HG02588 (cell line): ENCODE measurements at regions not wholly inside any gene's neighbourhood (a gene's known extent, or its start where the extent isn't known, plus 50 kb on each side); places are given as distances from the start of the nearest gene placed in this dataset.
"Not testable (repeated sequence)": the region's sequence is repeated elsewhere in the genome, so short reads cannot be mapped to it uniquely, and the experiment has no call there.

Experiments
- ATAC-seq: cut with Tn5 transposase; IDR thresholded peaks from one replicate; pipeline ENCODE4 v1.9.1; 2021; ENCODE audit warnings: mild to moderate bottlenecking, moderate library complexity; ENCODE audit not compliant: unreplicated experiment

DNA sequence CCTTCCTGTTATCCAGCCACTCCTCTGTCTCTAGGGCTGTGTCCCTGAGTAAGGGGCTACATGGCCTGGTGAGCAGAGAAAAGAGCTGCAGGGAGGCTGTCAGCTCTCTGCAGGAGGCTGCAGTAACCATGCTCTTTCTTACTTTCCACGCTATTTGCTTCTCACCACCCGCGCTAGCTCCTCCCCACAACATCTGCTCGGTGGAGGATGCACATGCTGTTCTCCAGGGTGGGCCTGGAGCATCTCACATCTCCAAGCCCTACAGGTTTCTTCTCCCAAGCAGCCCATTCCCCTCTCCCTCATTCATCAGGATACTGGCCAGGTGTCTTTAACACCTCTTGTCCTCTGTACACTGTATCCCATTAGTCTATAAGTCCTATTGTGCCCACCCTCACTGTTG is 103.8 kb downstream of the IER5 start:
- no peak for ATAC-seq

DNA sequence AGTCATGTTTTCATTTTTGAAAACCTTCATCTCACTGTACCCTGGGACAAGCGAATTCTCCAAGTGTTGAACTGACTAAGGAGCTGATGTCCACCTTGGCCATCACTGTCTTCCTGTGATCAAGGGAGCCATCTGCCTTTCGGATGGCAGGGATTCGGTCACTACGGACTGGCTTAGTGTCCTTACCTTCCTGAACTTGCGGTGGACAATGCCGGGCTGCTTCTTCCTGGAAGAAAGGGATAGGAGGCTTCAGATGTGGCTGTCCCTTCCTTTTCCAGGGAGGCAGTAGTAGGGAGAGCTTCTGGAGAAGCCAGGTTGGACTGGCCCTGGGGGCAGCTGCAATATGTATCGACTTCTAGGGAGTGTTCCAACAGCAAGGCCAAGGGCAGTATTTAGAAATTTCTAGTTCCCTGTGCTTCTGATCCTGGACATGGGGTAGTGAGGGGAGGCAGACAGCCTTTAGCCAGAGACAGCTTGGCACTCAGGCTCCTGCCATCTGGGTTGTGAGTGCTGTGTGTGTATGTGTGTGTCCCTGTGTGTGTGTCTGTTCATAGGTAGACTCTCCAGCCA is 114.6 kb downstream of the IER5 start:
- ATAC-seq, result no peak

DNA sequence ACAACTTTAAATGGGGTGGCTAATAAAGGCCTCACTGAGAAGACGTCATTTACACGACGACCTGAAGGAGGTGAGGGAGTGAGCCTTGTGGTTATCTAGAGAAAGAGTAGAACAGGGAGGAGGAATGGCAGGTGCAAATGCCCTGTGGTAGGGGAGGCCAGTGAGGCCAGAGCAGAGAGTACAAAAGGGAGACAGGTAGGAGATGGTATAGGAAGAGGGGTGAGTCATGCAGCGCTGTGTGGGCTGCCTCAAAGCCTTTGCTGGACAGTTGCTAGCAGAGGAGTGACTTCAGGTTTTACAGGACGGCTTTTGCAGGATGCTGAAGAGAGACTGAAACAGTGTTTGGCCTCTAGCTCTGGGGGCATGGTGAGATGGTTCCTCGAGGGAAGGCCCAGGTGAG is 116.0 kb downstream of the IER5 start:
- ATAC-seq, result no peak

DNA sequence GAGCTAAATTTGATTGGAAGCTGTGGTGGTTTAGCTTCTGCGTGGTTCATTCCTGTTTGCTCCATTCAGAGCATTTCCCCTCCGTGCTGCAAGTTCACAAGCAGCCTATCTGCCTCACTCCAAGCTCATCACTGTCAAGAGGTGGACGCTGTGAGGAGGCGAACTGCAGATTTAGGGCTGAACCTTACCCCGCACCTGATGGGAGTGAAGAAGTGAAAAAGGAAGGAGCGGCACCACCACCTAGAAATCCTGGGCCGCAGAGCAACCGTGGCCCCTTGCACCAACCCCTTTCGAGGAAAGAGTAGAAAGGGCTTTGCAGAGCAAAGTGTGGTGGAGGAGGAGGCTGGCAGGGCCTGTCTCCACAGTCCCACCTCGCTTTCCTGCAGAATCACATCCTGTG is 117.4 kb downstream of the IER5 start:
- no peak for ATAC-seq

DNA sequence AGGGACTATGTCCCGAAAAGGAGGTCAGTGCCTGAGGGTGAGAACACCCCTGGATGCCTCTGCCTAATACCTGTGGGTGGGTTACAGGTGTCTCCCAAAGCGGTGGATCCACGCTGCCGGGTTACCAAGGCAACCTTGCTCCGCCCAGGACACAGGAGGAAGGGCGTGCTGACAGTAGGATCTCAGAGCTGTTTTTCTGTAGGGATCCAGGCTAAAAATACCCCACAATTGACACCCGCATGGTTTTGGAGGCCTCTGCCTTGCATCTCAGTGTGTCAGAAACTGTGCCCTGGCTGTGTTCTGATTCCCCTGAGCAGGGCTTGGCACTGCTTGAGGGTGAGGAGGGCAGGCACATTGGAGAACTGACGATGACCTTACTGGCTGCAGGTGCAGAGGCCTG is 118.0 kb downstream of the IER5 start:
- ATAC-seq, result no peak

DNA sequence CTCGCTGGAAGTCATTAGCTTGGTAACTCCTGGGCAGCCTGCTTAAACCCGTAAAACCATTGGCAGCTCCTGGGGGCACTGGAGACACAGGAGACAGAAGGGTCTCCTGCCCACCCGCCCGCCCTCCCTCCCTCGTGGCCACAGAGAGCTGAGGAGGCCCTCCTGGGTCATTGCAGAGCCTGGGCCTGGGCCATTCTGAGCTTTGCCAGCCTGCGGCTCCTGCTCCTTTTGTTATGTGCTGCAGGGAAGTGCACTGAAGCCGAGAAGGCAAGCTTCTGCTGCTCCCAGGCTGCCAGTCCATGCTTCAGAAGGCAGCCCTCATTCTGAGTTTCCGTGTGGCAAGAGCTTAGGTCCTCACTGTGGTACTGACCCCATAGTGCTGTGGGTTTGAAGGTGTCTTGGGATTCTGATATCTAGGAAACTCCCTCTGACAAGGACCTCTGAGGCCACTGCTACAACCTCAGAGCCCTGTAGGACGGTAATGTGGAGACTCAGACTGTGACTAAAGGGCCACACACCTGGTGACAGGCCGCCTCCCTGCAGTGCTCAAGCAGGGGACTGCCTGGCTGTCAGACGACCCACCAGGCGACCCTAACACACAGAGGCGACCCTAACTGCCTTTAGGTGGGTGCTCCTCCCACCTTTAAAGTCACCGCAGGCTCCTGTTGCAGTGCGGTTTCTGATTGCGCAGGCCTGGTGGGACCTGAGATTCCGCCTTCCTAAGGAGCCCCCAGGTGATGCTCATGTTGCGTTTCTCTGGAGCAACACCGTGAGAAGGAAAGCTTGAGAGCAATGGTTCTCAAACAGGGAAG is 118.7 kb downstream of the IER5 start:
- no peak for ATAC-seq

DNA sequence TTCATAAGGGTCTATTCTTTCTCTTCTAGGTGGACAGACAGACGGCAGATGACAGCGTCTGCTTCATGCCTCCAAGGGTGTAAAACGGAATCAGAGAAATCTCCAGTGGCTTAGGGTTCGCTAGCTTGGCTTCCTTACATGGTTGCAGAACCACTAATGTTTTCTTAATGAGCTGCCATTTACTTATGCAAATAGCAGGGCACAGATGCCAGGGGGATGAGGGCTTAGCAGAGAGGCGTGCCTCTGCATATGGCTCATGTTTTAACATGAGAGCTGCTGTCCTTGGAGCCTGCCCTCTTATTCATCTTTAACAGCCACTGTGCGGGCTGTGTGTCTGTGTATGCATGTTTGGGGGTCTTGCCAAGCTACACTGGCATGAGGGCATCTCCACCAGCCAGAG is 119.6 kb downstream of the IER5 start:
- ATAC-seq, result no peak

DNA sequence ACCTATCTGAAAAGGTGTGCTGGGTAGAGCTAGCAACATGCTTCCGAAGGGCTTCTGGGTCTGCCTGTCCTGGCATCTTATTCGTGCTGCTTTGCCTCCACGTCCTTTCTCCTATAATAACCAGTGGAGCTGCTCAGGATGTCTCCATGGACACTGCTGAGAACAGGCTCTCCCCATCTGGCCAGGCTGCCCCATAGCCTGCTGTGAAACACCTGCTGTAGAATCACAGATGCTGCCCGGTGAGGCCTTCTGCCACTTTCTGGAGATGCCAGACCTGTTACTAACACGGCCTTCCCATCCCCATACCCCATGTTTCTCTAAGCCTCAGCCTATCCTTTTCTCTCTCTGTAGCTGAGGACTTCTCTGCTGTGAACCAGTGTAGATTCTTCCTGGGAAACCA is 120.5 kb downstream of the IER5 start:
- ATAC-seq, result no peak

DNA sequence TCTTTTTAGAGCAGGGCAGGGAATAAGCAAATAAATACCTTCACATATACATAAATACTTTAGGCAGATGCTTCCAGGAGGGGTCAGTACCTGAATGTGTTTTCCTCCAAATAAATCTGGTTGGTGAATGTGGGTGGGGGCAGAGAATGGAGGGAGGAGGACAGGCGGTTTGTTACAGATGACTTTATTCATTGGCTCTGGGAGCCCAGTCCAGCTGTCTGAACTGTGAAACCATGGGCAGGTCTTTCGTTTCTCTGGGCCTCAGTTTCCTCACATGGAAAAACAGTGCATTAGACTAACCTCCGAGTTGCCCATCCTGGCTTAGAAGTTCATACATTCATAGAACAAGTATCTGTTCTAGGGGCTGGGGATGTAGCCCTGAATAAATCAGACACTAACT is 124.6 kb downstream of the IER5 start:
- ATAC-seq, result no peak

DNA sequence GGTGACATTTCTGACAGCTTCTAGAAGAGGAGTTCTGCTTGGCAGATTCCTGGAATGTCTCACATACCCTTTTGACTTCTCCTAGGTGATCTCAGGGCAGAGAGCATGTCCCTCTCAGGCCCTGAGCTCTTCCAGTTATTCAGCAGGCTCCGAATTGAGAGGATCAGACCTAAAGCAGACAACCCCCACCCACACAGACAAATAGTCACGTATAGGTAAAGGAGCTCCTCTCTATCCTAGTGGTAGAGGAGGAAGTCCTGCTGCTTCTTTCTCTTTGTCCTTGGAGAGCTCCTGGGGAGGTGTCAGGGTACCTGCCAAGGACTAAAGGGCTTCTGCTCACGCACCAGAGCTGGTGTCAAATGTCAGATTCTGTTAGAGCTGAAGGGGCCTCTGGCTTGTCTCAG is 128.1 kb downstream of the IER5 start:
- ATAC-seq, result no peak

DNA sequence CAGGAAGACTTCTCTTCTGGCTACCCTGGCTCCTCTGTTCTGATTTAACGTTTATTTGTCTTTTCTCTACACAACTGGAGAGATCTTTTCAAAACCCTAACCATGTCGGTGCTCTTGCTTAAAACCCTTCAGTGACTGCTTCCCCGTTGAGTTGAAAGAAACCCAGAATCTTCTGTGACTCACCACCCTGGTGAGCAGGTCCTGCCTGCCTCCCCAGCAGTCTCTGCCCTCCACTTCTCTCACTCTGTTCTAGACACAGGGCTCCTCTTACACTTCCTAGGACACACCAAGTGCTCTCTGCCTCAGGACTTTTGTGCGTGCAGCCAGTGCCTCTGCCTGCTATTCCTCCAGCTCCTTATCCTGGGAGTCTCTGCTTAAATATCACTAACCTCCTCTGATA is 131.4 kb downstream of the IER5 start:
- ATAC-seq, result no peak

DNA sequence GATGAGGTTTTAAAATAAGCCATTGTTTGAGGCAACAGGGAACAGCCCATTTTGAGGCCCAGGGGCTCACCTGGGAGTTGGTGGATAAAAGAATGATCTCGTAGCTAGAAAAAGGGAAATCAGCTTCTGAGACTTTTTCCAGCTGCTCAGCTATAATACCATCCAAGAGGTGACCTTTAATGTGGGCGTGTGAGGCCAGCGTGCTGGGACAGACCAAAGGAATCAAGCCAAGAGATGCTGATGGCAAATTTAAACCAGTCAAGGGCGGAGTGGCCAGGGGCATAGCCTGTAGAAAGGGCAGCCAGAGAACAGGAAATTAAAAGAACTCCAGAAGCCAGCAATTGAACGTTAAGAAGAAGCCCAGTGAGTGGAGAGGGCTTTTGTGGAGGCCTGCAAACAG is 132.6 kb downstream of the IER5 start:
- ATAC-seq, result no peak

DNA sequence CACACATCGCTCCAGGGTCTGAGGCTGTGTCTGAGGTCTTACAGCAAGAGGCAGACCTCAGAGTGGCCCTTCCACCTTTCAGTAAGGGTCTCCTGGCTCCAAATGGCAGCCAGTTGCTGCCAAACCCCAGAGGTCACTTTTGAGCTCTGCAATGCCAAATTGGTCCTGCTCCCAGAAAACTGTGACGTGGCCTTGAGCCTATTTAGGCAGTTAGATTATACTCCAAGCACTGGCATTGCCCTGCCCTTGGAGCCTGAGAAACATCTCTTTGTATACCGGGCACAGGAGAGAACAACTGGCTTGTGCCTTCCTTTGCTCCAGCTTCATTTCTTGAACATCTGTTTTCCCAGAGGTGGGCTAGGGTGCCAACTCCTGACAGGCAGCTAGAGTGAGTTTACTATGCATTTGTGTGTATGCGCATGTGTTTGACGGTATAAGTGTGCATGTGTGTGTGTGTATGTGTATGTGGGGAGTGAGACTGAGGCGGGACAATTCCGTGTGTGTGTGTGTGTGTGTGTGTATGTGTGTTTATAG is 134.5 kb downstream of the IER5 start:
- no peak for ATAC-seq

DNA sequence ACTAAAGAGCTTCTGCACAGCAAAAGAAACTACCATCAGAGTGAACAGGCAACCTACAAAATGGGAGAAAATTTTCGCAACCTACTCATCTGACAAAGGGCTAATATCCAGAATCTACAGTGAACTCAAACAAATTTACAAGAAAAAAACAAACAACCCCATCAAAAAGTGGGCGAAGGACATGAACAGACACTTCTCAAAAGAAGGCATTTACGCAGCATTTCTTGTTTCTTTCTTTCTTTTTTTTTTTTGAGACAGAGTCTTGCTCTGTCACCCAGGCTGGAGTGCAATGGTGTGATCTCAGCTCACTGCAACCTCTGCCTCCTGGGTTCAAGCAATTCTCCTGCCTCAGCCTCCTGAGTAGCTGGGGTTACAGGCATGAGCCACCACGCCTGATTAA is 138.2 kb downstream of the IER5 start:
- not testable (repeated sequence) for ATAC-seq

DNA sequence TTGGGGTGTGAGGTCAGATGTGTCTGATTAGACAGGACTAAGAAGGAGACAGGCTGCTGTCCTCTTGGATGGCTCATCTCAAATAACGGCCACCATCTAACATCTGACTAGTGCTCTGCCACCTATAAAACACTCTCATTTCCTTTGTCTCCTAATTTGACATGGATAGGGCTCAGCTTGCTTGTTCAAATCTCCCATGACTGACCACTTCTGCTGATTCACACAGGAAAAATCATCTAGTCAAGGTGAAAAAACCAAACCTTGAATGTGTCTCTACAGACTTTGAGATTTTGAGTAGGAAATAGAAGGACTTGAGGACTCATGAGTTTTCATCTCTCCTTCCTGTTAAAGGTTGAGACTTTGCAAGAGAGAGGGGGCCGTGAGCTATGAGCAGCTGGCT is 150.6 kb downstream of the IER5 start:
- no peak for ATAC-seq

DNA sequence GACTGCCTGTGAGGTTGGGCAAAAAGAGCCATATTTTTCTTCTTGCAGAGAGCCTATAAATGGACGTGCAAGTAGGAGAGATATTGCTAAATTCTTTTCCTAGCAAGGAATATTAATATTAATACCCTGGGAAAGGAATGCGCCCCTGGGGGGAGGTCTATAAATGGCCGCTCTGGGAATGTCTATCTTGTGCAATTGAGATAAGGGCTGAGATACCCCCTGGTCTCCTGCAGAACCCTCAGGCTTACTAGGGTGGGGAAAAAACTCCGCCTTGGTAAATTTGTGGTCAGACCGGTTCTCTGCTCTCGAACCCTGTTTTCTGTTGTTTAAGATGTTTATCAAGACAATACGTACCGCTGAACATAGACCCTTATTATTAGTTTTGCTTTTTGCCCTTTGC is 157.8 kb downstream of the IER5 start:
- ATAC-seq, result not testable (repeated sequence)

DNA sequence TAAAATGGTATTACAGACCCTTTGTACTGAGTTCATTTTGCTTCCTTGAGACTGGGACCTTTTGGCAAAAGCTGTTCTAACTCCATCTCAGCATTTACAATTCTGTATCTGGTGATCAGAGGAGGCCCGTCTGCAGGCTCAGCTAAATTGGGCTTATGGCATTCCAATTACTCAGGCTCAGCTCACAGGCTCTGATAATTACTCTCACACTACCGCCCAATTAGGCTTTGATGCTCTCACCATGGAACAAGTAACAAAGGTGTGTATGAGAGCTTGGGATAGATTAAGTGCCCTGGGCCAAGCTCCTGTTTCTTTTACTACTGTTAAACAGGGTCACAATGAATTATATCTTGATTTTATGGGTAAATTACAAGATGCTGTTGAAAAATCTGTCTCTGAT is 159.9 kb downstream of the IER5 start:
- not testable (repeated sequence) for ATAC-seq

DNA sequence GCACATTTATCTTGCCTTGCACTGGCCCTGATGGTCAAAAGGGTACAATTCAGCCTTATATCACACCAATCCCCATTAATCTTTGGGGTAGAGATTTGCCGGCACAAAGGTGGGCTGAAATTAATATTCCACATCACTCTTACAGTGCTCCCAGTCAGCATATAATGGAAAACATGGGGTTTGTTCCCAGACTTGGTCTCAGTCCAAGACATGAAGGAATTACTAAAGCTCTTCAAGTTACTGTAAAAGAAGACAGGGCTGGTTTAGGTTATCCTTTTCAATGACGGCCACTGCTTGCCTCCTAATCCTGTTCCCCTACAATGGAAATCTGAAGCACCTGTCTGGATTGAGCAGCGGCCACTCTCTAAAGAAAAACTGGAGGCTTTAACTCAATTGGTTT is 160.7 kb downstream of the IER5 start:
- ATAC-seq, result no peak

DNA sequence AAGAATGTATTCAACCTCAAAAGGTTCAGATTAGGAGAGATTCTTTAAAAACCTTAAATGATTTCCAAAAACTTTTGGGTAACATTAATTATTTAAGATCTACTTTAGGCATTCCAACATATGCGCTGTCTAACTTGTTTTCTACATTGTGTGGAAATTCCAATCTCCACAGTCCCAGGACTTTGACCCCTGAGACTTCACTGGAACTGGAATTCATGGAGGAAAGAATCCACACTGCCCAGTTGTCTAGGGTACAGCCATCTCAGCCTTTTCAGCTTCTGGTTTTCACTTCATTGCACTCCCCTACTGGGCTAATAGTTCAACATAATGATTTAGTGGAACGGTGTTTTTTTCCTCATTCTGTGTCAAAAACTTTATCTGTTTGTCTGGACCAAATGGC is 161.5 kb downstream of the IER5 start:
- no peak for ATAC-seq

DNA sequence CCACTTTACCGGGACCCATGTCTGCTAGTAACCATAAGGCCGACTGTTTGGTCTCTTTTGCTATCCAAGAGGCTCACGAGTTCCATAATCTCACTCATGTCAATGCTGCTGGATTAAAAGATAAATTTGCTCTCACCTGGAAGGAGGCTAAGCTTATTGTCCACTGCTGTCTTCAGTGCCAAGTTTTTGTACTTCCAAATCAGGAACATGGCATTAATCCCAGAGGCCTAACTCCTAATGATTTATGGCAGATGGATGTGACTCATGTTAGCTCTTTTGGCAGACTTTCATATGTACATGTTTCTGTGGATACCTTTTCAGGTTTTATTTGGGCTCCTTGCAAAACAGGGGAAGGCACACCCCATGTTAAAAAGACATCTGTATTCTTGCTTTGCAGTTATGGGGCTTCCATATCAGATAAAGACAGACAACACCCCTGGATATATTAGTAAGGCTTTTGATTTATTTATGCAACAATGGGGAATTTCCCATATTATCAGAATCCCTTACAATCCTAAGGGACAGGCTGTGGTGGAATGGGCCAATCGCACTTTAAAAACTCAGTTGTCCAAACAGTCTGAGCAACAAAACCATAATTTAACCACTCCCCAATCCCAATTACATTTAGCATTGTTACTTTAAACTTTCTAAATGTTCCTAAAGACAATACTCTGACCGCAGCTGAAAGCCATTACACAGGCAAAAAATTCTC is 162.7 kb downstream of the IER5 start:
- no peak for ATAC-seq

DNA sequence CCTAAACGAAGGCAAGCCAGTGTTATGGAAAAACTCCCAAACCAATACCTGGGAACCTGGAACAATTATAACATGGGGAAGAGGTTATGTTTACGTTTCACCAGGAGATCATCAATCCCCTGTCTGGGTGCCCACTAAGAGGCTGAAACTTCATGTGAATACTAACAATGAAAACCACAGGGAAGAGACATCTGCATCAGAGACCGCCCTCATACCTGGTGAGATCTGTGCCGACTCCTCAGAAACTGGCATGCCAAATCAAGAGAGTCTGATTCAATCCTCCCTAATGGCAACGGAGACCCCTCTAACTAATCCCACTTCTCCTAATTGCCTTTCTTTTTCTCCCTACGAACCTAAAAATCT is 163.2 kb downstream of the IER5 start:
- ATAC-seq, result no peak

DNA sequence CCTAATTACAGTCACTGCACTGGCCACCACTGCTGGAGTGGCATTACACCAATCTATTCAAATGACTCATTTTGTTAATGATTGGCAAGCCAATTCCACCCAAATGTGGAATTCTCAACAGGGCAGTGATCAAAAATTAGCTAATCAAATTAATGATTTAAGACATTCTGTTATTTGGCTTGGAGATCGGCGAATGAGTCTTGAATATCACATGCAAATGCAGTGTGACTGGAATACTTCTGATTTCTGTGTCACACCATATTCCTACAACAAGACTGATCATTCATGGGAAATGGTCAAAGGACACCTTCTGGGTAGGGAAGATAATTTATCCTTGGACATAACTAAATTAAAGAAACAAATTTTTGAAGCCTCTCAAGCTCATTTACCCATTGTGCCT is 165.1 kb downstream of the IER5 start:
- ATAC-seq, result not testable (repeated sequence)
